ENCODE measurements at regions not wholly inside any gene's neighbourhood (a gene's known extent, or its start where the extent isn't known, plus 50 kb on each side); places are given as distances from the start of the nearest gene placed in this dataset.

DNA sequence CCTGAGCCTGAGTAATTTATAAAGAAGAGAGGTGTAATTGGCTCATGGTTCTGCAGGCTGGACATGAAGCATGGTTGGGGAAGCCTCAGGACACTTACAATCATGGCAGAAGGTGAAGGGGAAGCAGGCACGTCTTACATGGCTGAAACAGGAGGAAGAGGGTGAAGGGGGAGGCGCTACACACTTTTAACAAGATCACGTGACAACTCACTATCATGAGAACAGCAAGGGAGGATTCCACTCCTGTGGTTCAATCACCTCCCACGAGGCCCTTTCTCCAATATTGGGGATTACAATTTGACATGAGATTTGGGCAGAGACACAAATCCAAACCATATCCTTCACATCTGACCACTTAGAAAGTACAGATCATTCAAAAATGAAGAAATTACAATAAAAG lies 110.6 kb upstream of the SHISA6 start:
- no peak for TF ChIP-seq CTCF (IDR thresholded peaks at IDR 0.05)
- TF ChIP-seq POLR2A (IDR thresholded peaks at IDR 0.05) = no peak

All from vagina (tissue), 2 donors.